ENCODE measurements at regions not wholly inside any gene's neighbourhood (a gene's known extent, or its start where the extent isn't known, plus 50 kb on each side); places are given as distances from the start of the nearest gene placed in this dataset.

DNA sequence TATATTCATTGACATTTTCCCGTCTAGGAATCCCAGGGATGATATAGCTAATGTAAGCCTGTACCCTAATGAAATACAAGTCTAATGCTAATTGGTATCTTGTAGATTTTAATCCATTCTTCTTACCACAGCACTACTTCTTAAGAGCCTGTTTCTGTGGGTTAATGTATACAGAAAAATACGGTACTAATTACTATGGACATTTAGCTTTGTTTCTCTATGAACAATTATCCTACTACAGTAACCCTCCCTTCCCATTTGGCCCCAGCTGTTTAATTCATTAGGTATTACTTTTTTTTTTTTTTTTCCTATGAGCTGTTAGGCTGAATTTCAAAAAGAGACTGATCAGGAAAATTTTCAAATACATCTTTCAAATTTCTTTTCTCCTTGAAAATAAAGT, 245.1 kb upstream of the SLC7A11 start:
- no peaks in the 10 kb centered on the region for H3K27me3 ChIP-seq (ENCODE audit: control insufficient read depth in 2 of 2, insufficient read depth in 2 of 2, low read length in 2 of 2)
- POLR2A ChIA-PET: no interaction called here
- no peaks in the 10 kb centered on the region for H3K4me1 ChIP-seq (ENCODE audit: control insufficient read depth, extremely low read depth, insufficient read depth, low read length)
- no peak overlapping the region for H2AFZ ChIP-seq (ENCODE audit: low read depth, low read length)
- no peaks in the 10 kb centered on the region for H3K9me1 ChIP-seq (replicated peaks; ENCODE audit: control insufficient read depth, extremely low read depth, insufficient read depth, low read length)
- BruUV-seq (replicated peaks): no TSS peak
- no peak for DNase-seq (ENCODE audit: low read depth, low spot score)
- TF ChIP-seq GATA2 (IDR thresholded peaks at IDR 0.05; ENCODE audit: insufficient read depth, insufficient read length, low read depth, low read length) (no peak), JUN (IDR thresholded peaks at IDR 0.05; ENCODE audit: borderline replicate concordance, insufficient read depth, insufficient read length, low read depth) (no peak), POLR2AphosphoS5 (IDR thresholded peaks at IDR 0.05; ENCODE audit: insufficient read depth, low read depth, low read length) (no peak)
- TF ChIP-seq, protein P1, sequence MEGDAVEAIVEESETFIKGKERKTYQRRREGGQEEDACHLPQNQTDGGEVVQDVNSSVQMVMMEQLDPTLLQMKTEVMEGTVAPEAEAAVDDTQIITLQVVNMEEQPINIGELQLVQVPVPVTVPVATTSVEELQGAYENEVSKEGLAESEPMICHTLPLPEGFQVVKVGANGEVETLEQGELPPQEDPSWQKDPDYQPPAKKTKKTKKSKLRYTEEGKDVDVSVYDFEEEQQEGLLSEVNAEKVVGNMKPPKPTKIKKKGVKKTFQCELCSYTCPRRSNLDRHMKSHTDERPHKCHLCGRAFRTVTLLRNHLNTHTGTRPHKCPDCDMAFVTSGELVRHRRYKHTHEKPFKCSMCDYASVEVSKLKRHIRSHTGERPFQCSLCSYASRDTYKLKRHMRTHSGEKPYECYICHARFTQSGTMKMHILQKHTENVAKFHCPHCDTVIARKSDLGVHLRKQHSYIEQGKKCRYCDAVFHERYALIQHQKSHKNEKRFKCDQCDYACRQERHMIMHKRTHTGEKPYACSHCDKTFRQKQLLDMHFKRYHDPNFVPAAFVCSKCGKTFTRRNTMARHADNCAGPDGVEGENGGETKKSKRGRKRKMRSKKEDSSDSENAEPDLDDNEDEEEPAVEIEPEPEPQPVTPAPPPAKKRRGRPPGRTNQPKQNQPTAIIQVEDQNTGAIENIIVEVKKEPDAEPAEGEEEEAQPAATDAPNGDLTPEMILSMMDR (IDR thresholded peaks at IDR 0.05; ENCODE audit: extremely low read depth in 1 of 2, insufficient read depth in 1 of 2, low read depth in 1 of 2, low read length in 2 of 2): no peak
- no peaks in the 10 kb centered on the region for H3K9me3 ChIP-seq (replicated peaks; ENCODE audit: control insufficient read depth, insufficient read depth, low read length)
- no peaks in the 10 kb centered on the region for H3K36me3 ChIP-seq (ENCODE audit: control insufficient read depth in 2 of 2, extremely low read depth in 1 of 2, insufficient read depth in 2 of 2, low read length in 2 of 2)
- dilution Hi-C loops (cut with MboI; ENCODE audit: extremely low pct_ligation_motif_present, low sequenced_read_pairs): no loop called here
- H3K79me2 ChIP-seq (ENCODE audit: control insufficient read depth, insufficient read depth, low read length): no peaks in the 10 kb centered on the region
- CTCF ChIA-PET: interaction anchor here (0.7 to 1.0 kb wide), 3 partner anchors 11 to 717 kb away, joined by 4 to 5 read pairs (median 5); no protein-coding TSS in a partner anchor
- H3K27ac ChIP-seq (ENCODE audit: insufficient read depth, low read depth, low read length): no peak overlapping the region
- H3K9ac ChIP-seq (replicated peaks; ENCODE audit: extremely low read depth, insufficient read depth, low read length): no peak overlapping the region
- H4K20me1 ChIP-seq (replicated peaks; ENCODE audit: control insufficient read depth, extremely low read depth, insufficient read depth, low read length): no peaks in the 10 kb centered on the region
- intact Hi-C loops (cut with micrococcal nuclease): no loop called here
- no peak overlapping the region for H3K4me3 ChIP-seq (replicated peaks in 1 of 3; ENCODE audit: insufficient read depth in 1 of 3, low read depth in 1 of 3, low read length in 3 of 3)
- FAIRE-seq: no peak
- no peak overlapping the region for H3K4me2 ChIP-seq (ENCODE audit: insufficient read depth, low read length)

DNA sequence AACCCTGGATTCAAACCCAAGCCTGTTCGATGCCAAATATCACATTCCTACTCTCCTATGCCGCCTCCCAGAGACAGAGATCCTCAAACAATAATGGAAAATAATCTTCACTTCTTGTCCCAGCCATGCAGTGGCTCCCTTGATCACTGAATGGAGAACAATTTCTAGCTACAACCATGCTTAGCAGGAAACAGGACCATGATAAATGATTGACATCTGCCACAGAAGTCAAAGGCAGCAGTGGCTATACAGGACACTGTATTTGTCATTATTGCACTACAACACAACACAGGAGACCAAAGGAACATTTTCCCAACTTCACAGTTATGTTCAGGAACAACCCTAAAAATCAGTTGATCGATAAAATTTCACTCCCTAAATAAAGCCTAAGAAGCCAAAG, 243.3 kb upstream of the SLC7A11 start:
- no peaks in the 10 kb centered on the region for H3K36me3 ChIP-seq (ENCODE audit: control insufficient read depth in 2 of 2, extremely low read depth in 1 of 2, insufficient read depth in 2 of 2, low read length in 2 of 2)
- H3K4me1 ChIP-seq (ENCODE audit: control insufficient read depth, extremely low read depth, insufficient read depth, low read length): no peaks in the 10 kb centered on the region
- no peak for FAIRE-seq
- no peak for TF ChIP-seq POLR2AphosphoS5 (IDR thresholded peaks at IDR 0.05; ENCODE audit: insufficient read depth, low read depth, low read length)
- no peak for TF ChIP-seq EZH2 (IDR thresholded peaks at IDR 0.05; ENCODE audit: borderline replicate concordance, low read depth, low read length, severe bottlenecking)
- TF ChIP-seq, protein P2, sequence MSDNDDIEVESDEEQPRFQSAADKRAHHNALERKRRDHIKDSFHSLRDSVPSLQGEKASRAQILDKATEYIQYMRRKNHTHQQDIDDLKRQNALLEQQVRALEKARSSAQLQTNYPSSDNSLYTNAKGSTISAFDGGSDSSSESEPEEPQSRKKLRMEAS (IDR thresholded peaks at IDR 0.05; ENCODE audit: insufficient read depth, insufficient read length): no peak
- no peak for TF ChIP-seq JUN (IDR thresholded peaks at IDR 0.05; ENCODE audit: borderline replicate concordance, insufficient read depth, insufficient read length, low read depth)
- no peak for TF ChIP-seq FOS (IDR thresholded peaks at IDR 0.05; ENCODE audit: borderline replicate concordance, insufficient read depth, low read length)
- no peaks in the 10 kb centered on the region for H3K9me3 ChIP-seq (replicated peaks; ENCODE audit: control insufficient read depth, insufficient read depth, low read length)
- H4K20me1 ChIP-seq (replicated peaks; ENCODE audit: control insufficient read depth, extremely low read depth, insufficient read depth, low read length): no peaks in the 10 kb centered on the region
- ChIA-PET CTCF (no interaction called here), POLR2A (no interaction called here)
- H3K9me1 ChIP-seq (replicated peaks; ENCODE audit: control insufficient read depth, extremely low read depth, insufficient read depth, low read length): no peaks in the 10 kb centered on the region
- BruUV-seq (replicated peaks): no TSS peak
- no peaks in the 10 kb centered on the region for H3K79me2 ChIP-seq (ENCODE audit: control insufficient read depth, insufficient read depth, low read length)
- dilution Hi-C loops (cut with MboI; ENCODE audit: extremely low pct_ligation_motif_present, low sequenced_read_pairs) (no loop called here), intact Hi-C loops (cut with micrococcal nuclease) (no loop called here)
- no peaks in the 10 kb centered on the region for H3K27me3 ChIP-seq (ENCODE audit: control insufficient read depth in 2 of 2, insufficient read depth in 2 of 2, low read length in 2 of 2)
- no peak overlapping the region for H3K9ac ChIP-seq (replicated peaks; ENCODE audit: extremely low read depth, insufficient read depth, low read length)
- H2AFZ ChIP-seq (ENCODE audit: low read depth, low read length): no peak overlapping the region
- H3K4me3 ChIP-seq (replicated peaks in 1 of 3; ENCODE audit: insufficient read depth in 1 of 3, low read depth in 1 of 3, low read length in 3 of 3): no peak overlapping the region
- no peak overlapping the region for H3K27ac ChIP-seq (ENCODE audit: insufficient read depth, low read depth, low read length)
- no peak overlapping the region for H3K4me2 ChIP-seq (ENCODE audit: insufficient read depth, low read length)
- DNase-seq (ENCODE audit: low read depth, low spot score): no peak
